SU-DHL-6 (cell line): ENCODE measurements at regions not wholly inside any gene's neighbourhood (a gene's known extent, or its start where the extent isn't known, plus 50 kb on each side); places are given as distances from the start of the nearest gene placed in this dataset.

Experiments used
- CTCF ChIP-seq: fragments of 200-600 bp; sonication (generic); IDR thresholded peaks from one replicate; pipeline ENCODE4 v1.5.1; 2017; ENCODE audit warnings: antibody characterized with exemption, mild to moderate bottlenecking, low read length, moderate library complexity; ENCODE audit not compliant: insufficient read depth, poor library complexity, severe bottlenecking
- EZH2phosphoT487 ChIP-seq: fragments of 200-600 bp; sonication (generic), shearing (Covaris generic); conservative IDR thresholded peaks from 2 replicates; pipeline ENCODE4 v1.6.1; 2018; ENCODE audit warnings: mild to moderate bottlenecking, antibody characterized with exemption, low read length, moderate library complexity, mixed read lengths

- no peak for TF ChIP-seq CTCF
- no peak for TF ChIP-seq EZH2phosphoT487
Measured at GRCh38 chr5:61232490-61233050, 70.3 kb upstream of the SMIM15 start.
